Left ventricle myocardium superior (tissue), 1 donor: ENCODE measurements at regions not wholly inside any gene's neighbourhood (a gene's known extent, or its start where the extent isn't known, plus 50 kb on each side); places are given as distances from the start of the nearest gene placed in this dataset.

Experiments used
- ATAC-seq: fragments of 200-7000 bp; cut with Tn5 transposase; one replicate; pipeline ENCODE4 v1.9.1; 2020; ENCODE audit warnings: mild to moderate bottlenecking, moderate library complexity
- DNase-seq: peaks from one replicate; pipeline ENCODE4 v3.0.0-alpha.2; 2020
- intact Hi-C: fragments of 100-400 bp; cut with micrococcal nuclease; formaldehyde crosslinking; loops from one replicate; pipeline ENCODE4 v1.11.0; 2022
- donor health status: DM: no; HTN: yes; CAD: no; lungs with severe emphysema.

GRCh38 chrX:149069899-149070298, 435.2 kb downstream of the IDS start:
- intact Hi-C loops, result no loop called here
- DNase-seq (no peak), ATAC-seq (no peak)

- DNase-seq (no peak), ATAC-seq (no peak)
- intact Hi-C loops, result no loop called here
Observed at GRCh38 chrX:149060921-149061320, 444.2 kb downstream of the IDS start.
